Left renal pelvis (tissue), 4 donors: ENCODE measurements at regions not wholly inside any gene's neighbourhood (a gene's known extent, or its start where the extent isn't known, plus 50 kb on each side); places are given as distances from the start of the nearest gene placed in this dataset.

Experiments used
- DNase-seq, 4 donors: peaks; one replicate each; pipeline ENCODE4 v3.0.0-alpha.2; 2013; ENCODE audit warnings: low read depth in 4 of 4, low spot score in 3 of 4

- DNase-seq: no peak
Measured at GRCh38 chr4:125433453-125433852, 118.7 kb downstream of the FAT4 start.

GRCh38 chr4:125434136-125434535, 119.4 kb downstream of the FAT4 start:
- DNase-seq: no peak

- no peak for DNase-seq
Measured at GRCh38 chr4:125440814-125441213, 126.1 kb downstream of the FAT4 start.

GRCh38 chr4:125444166-125444565, 129.4 kb downstream of the FAT4 start:
- DNase-seq: no peak

- no peak for DNase-seq
Measured at GRCh38 chr4:125445525-125445924, 130.8 kb downstream of the FAT4 start.

GRCh38 chr4:125447551-125448290, 133.0 kb downstream of the FAT4 start:
- no peak for DNase-seq

- DNase-seq: no peak
Measured at GRCh38 chr4:125456075-125456474, 141.3 kb downstream of the FAT4 start.

GRCh38 chr4:125459531-125459930, 144.8 kb downstream of the FAT4 start:
- DNase-seq: no peak

GRCh38 chr4:125461676-125462363, 147.1 kb downstream of the FAT4 start:
- no peak for DNase-seq

GRCh38 chr4:125464146-125464545, 149.4 kb downstream of the FAT4 start:
- no peak for DNase-seq

GRCh38 chr4:125481334-125482045, 166.7 kb downstream of the FAT4 start:
- no peak for DNase-seq

- no peak for DNase-seq
Measured at GRCh38 chr4:125482822-125483221, 168.1 kb downstream of the FAT4 start.

GRCh38 chr4:125483278-125483677, 168.5 kb downstream of the FAT4 start:
- DNase-seq: no peak

- no peak for DNase-seq
Measured at GRCh38 chr4:125484912-125485311, 170.2 kb downstream of the FAT4 start.

GRCh38 chr4:125486351-125486750, 171.6 kb downstream of the FAT4 start:
- DNase-seq: no peak

- no peak for DNase-seq
Measured at GRCh38 chr4:125489952-125490690, 175.4 kb downstream of the FAT4 start.

GRCh38 chr4:125492957-125493356, 178.2 kb downstream of the FAT4 start:
- no peak for DNase-seq

- no peak for DNase-seq
Measured at GRCh38 chr4:125497861-125498260, 183.1 kb downstream of the FAT4 start.

GRCh38 chr4:125498981-125499380, 184.2 kb downstream of the FAT4 start:
- DNase-seq: no peak

GRCh38 chr4:125501090-125501489, 186.3 kb downstream of the FAT4 start:
- no peak for DNase-seq

GRCh38 chr4:125501568-125501967, 186.8 kb downstream of the FAT4 start:
- no peak for DNase-seq
